ENCODE measurements at regions not wholly inside any gene's neighbourhood (a gene's known extent, or its start where the extent isn't known, plus 50 kb on each side); places are given as distances from the start of the nearest gene placed in this dataset.

DNA sequence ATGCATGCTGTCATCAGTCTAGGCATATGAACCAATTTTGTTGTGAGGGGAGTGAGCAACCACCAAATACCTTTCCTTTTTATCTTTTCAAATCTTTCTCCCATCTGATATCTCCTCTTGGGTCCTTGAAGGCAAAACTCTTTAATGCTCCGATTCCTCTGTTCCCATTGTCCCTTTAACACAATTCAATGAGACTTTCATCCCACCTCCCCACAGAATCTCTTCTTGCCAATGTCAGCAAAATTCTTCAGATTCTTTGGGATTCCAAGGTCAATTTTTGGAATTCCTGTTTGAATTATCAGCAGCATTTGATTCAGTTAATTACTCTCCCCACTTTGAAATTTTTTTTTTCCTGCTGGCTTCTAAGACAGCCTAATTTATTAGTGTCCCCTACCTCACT lies 232.7 kb downstream of the COX7B2 start:
- TF ChIP-seq BRCA1 (IDR thresholded peaks at IDR 0.05; ENCODE audit: low read depth, low read length) = no peak
- no peak for TF ChIP-seq POLR2AphosphoS5 (IDR thresholded peaks at IDR 0.05; ENCODE audit: low read depth, low read length)
- TF ChIP-seq, protein P1, sequence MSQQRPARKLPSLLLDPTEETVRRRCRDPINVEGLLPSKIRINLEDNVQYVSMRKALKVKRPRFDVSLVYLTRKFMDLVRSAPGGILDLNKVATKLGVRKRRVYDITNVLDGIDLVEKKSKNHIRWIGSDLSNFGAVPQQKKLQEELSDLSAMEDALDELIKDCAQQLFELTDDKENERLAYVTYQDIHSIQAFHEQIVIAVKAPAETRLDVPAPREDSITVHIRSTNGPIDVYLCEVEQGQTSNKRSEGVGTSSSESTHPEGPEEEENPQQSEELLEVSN (IDR thresholded peaks at IDR 0.05) = no peak
- TF ChIP-seq CTCF (IDR thresholded peaks at IDR 0.05; ENCODE audit: control extremely low read depth in 1 of 3, insufficient read depth in 1 of 3, low read depth in 1 of 3, low read length in 3 of 3) = no peak
- no peak for TF ChIP-seq SIX5 (IDR thresholded peaks at IDR 0.05; ENCODE audit: low read depth, low read length)
- no peak for TF ChIP-seq BCL11A (IDR thresholded peaks at IDR 0.05; ENCODE audit: low read depth in 2 of 2, low read length in 2 of 2)
- no peak for TF ChIP-seq HDAC6 (IDR thresholded peaks at IDR 0.05; ENCODE audit: low read depth, low read length)
- TF ChIP-seq YY1 (IDR thresholded peaks at IDR 0.05; ENCODE audit: low read depth, low read length) = no peak
- no peak for TF ChIP-seq RFX5 (IDR thresholded peaks at IDR 0.05; ENCODE audit: borderline replicate concordance, low read depth, low read length)
- no peak for TF ChIP-seq CHD2 (IDR thresholded peaks at IDR 0.05; ENCODE audit: low read length)
- no peak for TF ChIP-seq BACH1 (IDR thresholded peaks at IDR 0.05; ENCODE audit: low read length)
- no peak for TF ChIP-seq CHD1 (IDR thresholded peaks at IDR 0.05; ENCODE audit: low read depth, low read length)
